C4-2B (cell line): ENCODE measurements at regions not wholly inside any gene's neighbourhood (a gene's known extent, or its start where the extent isn't known, plus 50 kb on each side); places are given as distances from the start of the nearest gene placed in this dataset.

ENCODE experiments used
- CTCF ChIP-seq: fragments of 450-650 bp; conservative IDR thresholded peaks from 2 replicates; pipeline ENCODE4 v1.5.1; 2017; ENCODE audit warnings: mild to moderate bottlenecking
- ZFX ChIP-seq: fragments of 450-650 bp; IDR thresholded peaks from 2 replicates; pipeline ENCODE4 v1.6.1; 2017

GRCh38 chr18:66124394-66124793 is 373.6 kb downstream of the CDH7 start:
- TF ChIP-seq CTCF (peak; percentile 40), ZFX (no peak)
